K562 (cell line): ENCODE measurements at regions not wholly inside any gene's neighbourhood (a gene's known extent, or its start where the extent isn't known, plus 50 kb on each side); places are given as distances from the start of the nearest gene placed in this dataset.
A peak's percentile ranks its signal among the peaks of the same experiment; 100 is the strongest.

ENCODE experiments used
- CBX1 ChIP-seq: sonication (generic); IDR thresholded peaks from 2 replicates; pipeline ENCODE4 v1.6.1; 2016; ENCODE audit warnings: antibody characterized with exemption, low read depth, mild to moderate bottlenecking
- CREB1 ChIP-seq, 2 experiments: sonication (generic) in 1 of 2; formaldehyde crosslinking in 1 of 2; IDR thresholded peaks; 2 replicates each; pipeline versions ENCODE4 v1.6.1 to v1.8.0; 2012 to 2022; ENCODE audit warnings: inconsistent platforms in 1 of 2, mild to moderate bottlenecking in 1 of 2, missing genetic modification reagents in 1 of 2, moderate library complexity in 1 of 2
- FIP1L1 ChIP-seq: fragments of 200-400 bp; formaldehyde crosslinking; IDR thresholded peaks from 2 replicates; pipeline ENCODE4 v1.6.1; 2018; ENCODE audit warnings: mild to moderate bottlenecking, low read depth, low read length; ENCODE audit not compliant: poor library complexity, severe bottlenecking
- HMGXB4 ChIP-seq: sonication (generic); formaldehyde crosslinking; IDR thresholded peaks from 2 replicates; pipeline ENCODE4 v1.8.1; 2023; ENCODE audit warnings: mild to moderate bottlenecking, missing genetic modification reagents
- HNRNPH1 ChIP-seq: fragments of 200-400 bp; formaldehyde crosslinking; optimal IDR thresholded peaks from 2 replicates; pipeline ENCODE3; 2017; ENCODE audit warnings: low read depth, mild to moderate bottlenecking, low read length, moderate library complexity
- PTTG1 ChIP-seq: fragments of 450-650 bp; IDR thresholded peaks from 2 replicates; pipeline ENCODE4 v1.6.1; 2016; ENCODE audit warnings: low read depth, mild to moderate bottlenecking, missing genetic modification characterization, missing compliant biosample characterization
- ZFP30 ChIP-seq: fragments of 250-450 bp; sonication (Bioruptor Pico); IDR thresholded peaks from 2 replicates; pipeline ENCODE4 v1.8.0; 2022; ENCODE audit warnings: moderate library complexity, mild to moderate bottlenecking, inconsistent platforms, borderline replicate concordance
- ZKSCAN1 ChIP-seq: fragments of 150-350 bp; IDR thresholded peaks from 2 replicates; pipeline ENCODE4 v1.6.1; 2016; ENCODE audit warnings: low read depth, low read length
- ZNF3 ChIP-seq: fragments of 250-450 bp; sonication (Bioruptor Pico); IDR thresholded peaks from 2 replicates; pipeline ENCODE4 v1.5.0; 2021; ENCODE audit warnings: mild to moderate bottlenecking, moderate library complexity
- ZNF398 ChIP-seq: fragments of 250-450 bp; sonication (Bioruptor Pico); IDR thresholded peaks from 2 replicates; pipeline ENCODE4 v1.8.0; 2021; ENCODE audit warnings: moderate library complexity, mild to moderate bottlenecking, inconsistent platforms
- ZNF408 ChIP-seq: fragments of 250-450 bp; sonication (Bioruptor Pico); IDR thresholded peaks from 2 replicates; pipeline ENCODE4 v1.4.0; 2020; ENCODE audit warnings: low read depth, mild to moderate bottlenecking, moderate library complexity
- ZNF551 ChIP-seq: fragments of 250-450 bp; sonication (Bioruptor Pico); IDR thresholded peaks from 2 replicates; pipeline ENCODE4 v1.5.0; 2021; ENCODE audit warnings: mild to moderate bottlenecking, moderate library complexity
- ZNF583 ChIP-seq: fragments of 250-450 bp; sonication (Bioruptor Pico); IDR thresholded peaks from 2 replicates; pipeline ENCODE4 v1.4.0; 2020
- TF ChIP-seq, protein P1 (sequence below): fragments of 450-650 bp; IDR thresholded peaks from 2 replicates; pipeline ENCODE4 v1.6.1; 2018; ENCODE audit not compliant: partially characterized antibody
- TF ChIP-seq, protein P2 (sequence below): sonication (generic); formaldehyde crosslinking; IDR thresholded peaks from 2 replicates; pipeline ENCODE4 v1.8.0; 2023; ENCODE audit warnings: mild to moderate bottlenecking, missing genetic modification reagents

DNA sequence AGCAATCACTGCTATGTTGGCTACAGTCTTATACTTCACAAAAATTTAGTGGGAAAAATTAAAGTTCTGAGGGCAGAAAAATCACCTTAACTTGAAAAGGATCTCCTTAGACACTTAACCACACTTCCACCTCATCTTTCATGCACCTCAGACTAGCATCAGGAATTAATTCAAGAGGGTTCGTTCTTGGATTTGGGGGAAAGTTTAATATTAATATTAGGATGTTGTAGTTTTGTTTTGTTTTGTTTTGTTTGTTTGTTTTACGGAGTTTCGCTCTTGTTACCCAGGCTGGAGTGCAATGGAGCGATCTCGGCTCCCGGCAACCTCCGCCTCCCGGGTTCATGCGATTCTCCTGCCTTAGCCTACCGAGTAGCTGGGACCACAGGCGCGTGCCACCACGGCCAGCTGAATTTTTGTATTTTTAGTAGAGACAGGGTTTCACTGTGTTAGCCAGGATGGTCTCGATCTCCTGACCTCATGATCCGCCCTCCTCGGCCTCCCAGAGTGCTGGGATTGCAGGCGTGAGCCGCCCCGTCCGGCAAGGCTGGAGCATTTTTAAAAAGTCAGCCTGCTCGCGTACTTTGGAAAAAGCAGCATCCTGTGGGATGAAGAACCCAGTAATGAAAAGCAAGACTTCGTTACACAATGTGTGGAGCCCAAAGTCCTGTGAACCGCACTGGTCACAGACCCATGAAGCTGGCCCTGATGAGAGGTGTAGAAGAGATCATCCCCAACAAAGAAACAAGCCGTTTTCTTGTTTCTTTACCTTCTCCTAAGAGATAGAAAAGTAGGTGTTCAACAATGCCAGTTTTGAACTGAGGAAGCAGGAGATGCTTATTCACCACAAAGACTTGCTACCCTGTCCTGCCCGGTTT lies 194.9 kb downstream of the GPX5 start (continued):
- TF ChIP-seq ZNF408 (no peak), CBX1 (peak; percentile 99), PTTG1 (tag) (no peak), CREB1 (IDR thresholded peaks at IDR 0.05) (0 out of 2 replicates have a peak, but pooled peaks have one; percentile 12), CREB1 (CRISPR knock-in tag; IDR thresholded peaks at IDR 0.05) (no peak), ZKSCAN1 (no peak), HMGXB4 (CRISPR knock-in tag) (no peak; the same call in 1 of the 2 replicates), ZNF398 (CRISPR knock-in tag) (no peak), ZNF551 (peak; percentile 83), HNRNPH1 (no peak), ZNF583 (CRISPR knock-in tag) (no peak), FIP1L1 (no peak), ZNF3 (no peak), ZFP30 (CRISPR knock-in tag) (no peak)
- TF ChIP-seq, protein P1, sequence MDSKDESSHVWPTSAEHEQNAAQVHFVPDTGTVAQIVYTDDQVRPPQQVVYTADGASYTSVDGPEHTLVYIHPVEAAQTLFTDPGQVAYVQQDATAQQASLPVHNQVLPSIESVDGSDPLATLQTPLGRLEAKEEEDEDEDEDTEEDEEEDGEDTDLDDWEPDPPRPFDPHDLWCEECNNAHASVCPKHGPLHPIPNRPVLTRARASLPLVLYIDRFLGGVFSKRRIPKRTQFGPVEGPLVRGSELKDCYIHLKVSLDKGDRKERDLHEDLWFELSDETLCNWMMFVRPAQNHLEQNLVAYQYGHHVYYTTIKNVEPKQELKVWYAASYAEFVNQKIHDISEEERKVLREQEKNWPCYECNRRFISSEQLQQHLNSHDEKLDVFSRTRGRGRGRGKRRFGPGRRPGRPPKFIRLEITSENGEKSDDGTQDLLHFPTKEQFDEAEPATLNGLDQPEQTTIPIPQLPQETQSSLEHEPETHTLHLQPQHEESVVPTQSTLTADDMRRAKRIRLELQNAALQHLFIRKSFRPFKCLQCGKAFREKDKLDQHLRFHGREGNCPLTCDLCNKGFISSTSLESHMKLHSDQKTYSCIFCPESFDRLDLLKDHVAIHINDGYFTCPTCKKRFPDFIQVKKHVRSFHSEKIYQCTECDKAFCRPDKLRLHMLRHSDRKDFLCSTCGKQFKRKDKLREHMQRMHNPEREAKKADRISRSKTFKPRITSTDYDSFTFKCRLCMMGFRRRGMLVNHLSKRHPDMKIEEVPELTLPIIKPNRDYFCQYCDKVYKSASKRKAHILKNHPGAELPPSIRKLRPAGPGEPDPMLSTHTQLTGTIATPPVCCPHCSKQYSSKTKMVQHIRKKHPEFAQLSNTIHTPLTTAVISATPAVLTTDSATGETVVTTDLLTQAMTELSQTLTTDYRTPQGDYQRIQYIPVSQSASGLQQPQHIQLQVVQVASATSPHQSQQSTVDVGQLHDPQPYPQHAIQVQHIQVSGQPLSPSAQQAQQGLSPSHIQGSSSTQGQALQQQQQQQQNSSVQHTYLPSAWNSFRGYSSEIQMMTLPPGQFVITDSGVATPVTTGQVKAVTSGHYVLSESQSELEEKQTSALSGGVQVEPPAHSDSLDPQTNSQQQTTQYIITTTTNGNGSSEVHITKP = no peak
- TF ChIP-seq, protein P2, sequence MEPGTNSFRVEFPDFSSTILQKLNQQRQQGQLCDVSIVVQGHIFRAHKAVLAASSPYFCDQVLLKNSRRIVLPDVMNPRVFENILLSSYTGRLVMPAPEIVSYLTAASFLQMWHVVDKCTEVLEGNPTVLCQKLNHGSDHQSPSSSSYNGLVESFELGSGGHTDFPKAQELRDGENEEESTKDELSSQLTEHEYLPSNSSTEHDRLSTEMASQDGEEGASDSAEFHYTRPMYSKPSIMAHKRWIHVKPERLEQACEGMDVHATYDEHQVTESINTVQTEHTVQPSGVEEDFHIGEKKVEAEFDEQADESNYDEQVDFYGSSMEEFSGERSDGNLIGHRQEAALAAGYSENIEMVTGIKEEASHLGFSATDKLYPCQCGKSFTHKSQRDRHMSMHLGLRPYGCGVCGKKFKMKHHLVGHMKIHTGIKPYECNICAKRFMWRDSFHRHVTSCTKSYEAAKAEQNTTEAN (CRISPR knock-in tag) = no peak
